GM10248 (cell line): ENCODE measurements at regions not wholly inside any gene's neighbourhood (a gene's known extent, or its start where the extent isn't known, plus 50 kb on each side); places are given as distances from the start of the nearest gene placed in this dataset.
A peak's percentile ranks its signal among the peaks of the same experiment; 100 is the strongest.

Source experiments
- CTCF ChIA-PET: fragments of 300-600 bp; sonication (Branson Sonifier 250); formaldehyde crosslinking; extraction: SDS; loops from one replicate; lab custom pipeline; 2021; ENCODE audit warnings: antibody characterized with exemption; lab: Yijun Ruan, JAX
- POLR2A ChIA-PET: fragments of 350-650 bp; sonication (Branson Sonifier 250); formaldehyde crosslinking; extraction: SDS; loops from one replicate; lab custom pipeline; 2020; ENCODE audit warnings: antibody characterized with exemption; lab: Yijun Ruan, JAX
- DNase-seq: peaks from one replicate; pipeline ENCODE4 v3.0.0; 2012; ENCODE audit errors: extremely low spot score
- TF ChIP-seq, protein P1 (sequence below): IDR thresholded peaks from 2 replicates; pipeline ENCODE4 v1.5.1; 2012; ENCODE audit warnings: mild to moderate bottlenecking, low read depth; ENCODE audit errors: extremely low read depth, missing control alignments, control extremely low read depth

DNA sequence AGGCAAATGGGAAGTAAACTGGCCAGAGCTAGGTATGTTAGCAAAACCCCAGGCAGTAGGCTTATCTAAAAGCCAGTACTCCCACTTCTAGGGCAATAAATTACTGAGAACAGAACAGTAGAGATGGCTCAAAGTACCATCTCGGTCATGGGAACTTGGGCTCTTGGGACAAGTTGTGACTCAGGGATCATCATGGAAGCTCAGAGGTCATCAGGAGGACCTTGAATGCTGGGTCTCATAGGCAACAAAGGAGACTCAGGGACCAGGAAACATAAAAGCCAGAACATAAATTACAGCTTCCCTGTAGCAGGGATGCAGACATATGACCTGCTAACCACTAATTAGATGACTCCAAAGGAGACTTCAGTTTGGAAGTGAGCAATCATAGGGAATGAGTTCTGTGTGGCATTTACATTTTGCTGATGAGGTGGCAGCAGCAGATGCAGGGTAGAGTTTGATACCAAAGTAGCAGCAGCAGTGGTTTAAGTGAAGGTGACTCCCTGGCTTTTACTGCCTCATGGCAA, 97.6 kb upstream of the SCAF11 start:
- POLR2A ChIA-PET, result no interaction called here
- CTCF ChIA-PET, result interaction anchor here (1.0 to 2.1 kb wide), 3 partner anchors 9 to 15 kb away, joined by 3 to 4 read pairs (median 3); no protein-coding TSS in a partner anchor
- no peak for DNase-seq
- TF ChIP-seq, protein P1, sequence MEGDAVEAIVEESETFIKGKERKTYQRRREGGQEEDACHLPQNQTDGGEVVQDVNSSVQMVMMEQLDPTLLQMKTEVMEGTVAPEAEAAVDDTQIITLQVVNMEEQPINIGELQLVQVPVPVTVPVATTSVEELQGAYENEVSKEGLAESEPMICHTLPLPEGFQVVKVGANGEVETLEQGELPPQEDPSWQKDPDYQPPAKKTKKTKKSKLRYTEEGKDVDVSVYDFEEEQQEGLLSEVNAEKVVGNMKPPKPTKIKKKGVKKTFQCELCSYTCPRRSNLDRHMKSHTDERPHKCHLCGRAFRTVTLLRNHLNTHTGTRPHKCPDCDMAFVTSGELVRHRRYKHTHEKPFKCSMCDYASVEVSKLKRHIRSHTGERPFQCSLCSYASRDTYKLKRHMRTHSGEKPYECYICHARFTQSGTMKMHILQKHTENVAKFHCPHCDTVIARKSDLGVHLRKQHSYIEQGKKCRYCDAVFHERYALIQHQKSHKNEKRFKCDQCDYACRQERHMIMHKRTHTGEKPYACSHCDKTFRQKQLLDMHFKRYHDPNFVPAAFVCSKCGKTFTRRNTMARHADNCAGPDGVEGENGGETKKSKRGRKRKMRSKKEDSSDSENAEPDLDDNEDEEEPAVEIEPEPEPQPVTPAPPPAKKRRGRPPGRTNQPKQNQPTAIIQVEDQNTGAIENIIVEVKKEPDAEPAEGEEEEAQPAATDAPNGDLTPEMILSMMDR, result no peak

DNA sequence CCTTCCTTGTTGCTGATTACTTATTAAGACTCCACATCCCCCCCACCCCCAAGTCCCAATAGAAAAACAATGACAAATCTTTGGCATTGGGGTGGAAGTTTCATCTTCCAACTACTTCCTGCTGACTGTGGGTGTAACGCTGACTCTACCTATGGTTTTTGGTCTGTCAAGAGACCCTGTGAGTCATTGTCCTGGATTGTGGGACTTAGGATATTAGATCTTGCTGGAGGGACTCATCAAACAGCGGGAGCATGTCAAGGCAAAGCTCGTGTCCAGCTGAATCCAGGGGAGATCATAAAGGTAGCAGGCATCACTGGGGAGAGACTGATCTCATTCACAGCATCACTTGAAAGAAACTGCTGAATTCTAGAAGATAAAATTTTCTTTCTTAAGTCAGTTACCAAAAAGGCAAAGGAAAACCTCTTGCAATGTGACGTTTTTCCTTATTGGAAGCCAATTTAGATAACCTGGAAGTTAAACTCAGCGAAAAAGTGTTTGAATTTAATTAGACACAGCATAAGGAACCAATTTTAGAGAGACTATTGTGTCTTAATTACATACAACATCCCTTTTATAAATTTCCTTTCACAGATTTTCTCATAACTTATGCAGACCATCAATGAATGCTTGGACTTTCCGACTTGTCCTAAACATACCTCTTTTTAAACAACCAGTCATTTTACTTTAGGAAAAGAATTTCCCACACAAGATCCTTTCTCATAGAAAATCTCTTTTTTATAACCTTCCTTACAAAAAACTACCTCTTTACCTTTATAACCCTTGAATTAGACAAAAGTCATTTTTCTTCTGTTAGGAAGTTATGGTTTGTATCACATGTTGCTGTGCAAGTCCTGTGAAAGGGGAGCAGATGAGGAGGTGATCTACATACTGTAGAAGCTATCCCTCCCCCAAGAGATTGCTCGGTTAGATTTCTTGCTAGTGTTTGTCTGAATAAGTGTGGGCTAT, 94.6 kb upstream of the SCAF11 start:
- TF ChIP-seq, protein P1, result no peak
- no peak for DNase-seq
- ChIA-PET CTCF (interaction anchor here (0.6 to 3.8 kb wide), 2 partner anchors 13 to 46 kb away, joined by 3 to 18 read pairs; no protein-coding TSS in a partner anchor), POLR2A (no interaction called here)

DNA sequence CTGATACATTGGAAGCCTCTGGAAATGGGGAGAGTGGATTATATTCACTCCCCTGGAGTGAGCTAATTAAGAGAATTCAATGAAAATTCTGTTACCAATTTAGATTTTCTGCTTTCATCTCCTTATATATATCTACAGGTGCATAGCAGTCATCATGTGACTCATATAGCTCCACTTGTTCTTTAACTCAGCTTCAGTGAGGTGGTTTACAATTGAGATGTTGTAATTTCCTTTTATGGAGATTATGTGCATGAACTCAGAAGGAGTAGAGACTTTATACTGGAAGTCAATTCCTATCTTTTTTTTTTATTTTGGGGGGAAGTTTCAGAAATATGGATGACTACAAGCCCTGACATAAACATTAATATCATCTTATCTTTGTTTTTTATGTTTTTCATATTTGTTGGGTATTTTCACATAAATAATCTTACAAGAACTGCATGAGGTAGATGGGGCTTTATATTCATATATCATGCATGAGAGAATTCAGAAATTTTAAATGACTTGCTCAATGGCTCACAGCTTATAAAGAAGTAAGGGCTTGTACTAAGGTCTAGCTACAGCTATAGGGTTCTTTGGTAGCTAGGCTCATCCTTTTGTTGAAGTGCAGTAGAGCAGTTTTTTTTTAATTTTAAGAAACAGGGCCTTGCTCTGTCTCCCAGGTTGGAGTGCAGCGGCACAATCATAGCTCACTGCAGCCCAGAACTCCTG, 92.3 kb upstream of the SCAF11 start:
- ChIA-PET POLR2A (no interaction called here), CTCF (interaction anchor here (1.0 to 3.8 kb wide), 2 partner anchors 11 to 41 kb away, joined by 3 to 18 read pairs; no protein-coding TSS in a partner anchor)
- TF ChIP-seq, protein P1, result no peak
- no peak for DNase-seq

DNA sequence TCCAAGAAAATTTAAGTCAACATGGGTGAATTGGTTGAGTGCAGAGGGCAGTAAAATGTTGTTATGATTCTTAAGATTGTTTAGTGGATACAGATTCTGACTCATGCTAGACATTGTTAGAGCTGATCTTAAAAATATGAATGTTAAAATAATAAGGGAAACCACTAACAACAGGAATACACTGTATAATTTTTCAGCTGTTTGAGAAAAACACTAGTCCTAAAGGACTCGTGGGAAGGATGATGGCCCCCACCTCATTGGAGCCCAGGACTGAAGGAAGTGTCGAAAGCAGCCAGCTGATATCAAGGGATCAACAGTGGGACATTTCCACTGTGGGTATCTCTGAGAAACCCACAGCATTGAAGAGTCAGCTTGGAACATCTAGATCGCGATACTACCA, 82.9 kb upstream of the SCAF11 start:
- TF ChIP-seq, protein P1, result no peak
- POLR2A ChIA-PET, result no interaction called here
- DNase-seq, result no peak
- CTCF ChIA-PET, result interaction anchor here (0.8 to 3.6 kb wide), 9 partner anchors 14 to 946 kb away, joined by 3 to 24 read pairs (median 3); no protein-coding TSS in a partner anchor

DNA sequence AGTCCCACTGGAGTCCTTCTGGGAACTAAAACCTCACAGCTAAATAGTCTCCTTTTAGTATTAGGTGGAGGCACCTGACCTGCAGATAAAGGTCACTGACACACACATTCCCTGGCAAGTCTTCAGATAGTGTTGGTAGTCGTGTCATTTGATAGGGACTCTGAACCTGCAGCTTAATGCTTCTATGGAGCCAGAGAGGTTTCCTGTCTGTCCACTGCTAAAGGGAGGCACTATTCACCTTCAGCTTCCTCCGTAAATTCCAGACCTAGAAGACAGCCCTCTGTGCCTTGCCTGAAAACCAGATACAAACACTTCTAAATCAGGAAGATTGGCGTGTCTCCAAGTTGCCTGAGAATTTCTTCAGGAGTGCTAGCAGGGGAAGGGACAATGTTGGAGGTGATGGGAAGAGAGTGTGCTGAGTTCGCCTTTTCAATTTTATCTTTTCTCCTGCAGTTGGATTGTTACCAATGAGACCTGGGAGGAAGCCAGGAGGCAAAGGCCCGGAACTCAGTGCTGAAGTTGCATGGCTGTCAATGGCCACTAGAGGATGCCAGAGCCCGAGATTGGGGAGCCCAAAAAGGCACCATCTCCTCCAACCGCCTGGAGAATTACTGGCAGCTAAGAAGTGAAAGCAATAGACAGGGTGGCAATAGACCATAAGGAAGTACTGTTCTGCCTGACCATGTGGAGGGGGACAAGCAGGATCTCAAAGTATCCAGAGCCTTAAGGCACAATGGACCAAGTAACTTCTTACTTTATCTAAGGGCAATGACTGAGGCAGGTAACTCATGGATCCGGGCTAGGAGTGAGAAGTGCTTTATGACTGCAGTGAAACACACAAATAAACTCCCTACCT, 81.6 kb upstream of the SCAF11 start:
- CTCF ChIA-PET, result interaction anchor here (0.9 to 3.6 kb wide), 24 partner anchors 9 to 952 kb away, joined by 3 to 24 read pairs (median 4); no protein-coding TSS in a partner anchor
- TF ChIP-seq, protein P1, result peak; percentile 89
- POLR2A ChIA-PET, result no interaction called here
- DNase-seq, result peak; percentile 68
